BJ (cell line): ENCODE measurements at regions not wholly inside any gene's neighbourhood (a gene's known extent, or its start where the extent isn't known, plus 50 kb on each side); places are given as distances from the start of the nearest gene placed in this dataset.

Source experiments
- CTCF ChIA-PET: fragments of 350-600 bp; formaldehyde crosslinking; extraction: SDS; loops from one replicate; lab custom pipeline; 2021; ENCODE audit warnings: antibody characterized with exemption, inconsistent platforms; lab: Yijun Ruan, JAX
- POLR2A ChIA-PET: fragments of 300-600 bp; sonication (Branson Sonifier 250); formaldehyde crosslinking; extraction: SDS; loops from one replicate; lab custom pipeline; 2021; ENCODE audit warnings: antibody characterized with exemption; lab: Charles Lee
- DNase-seq: peaks from one replicate; pipeline ENCODE4 v3.0.0-alpha.2; 2011; ENCODE audit warnings: low read depth
- H3K27me3 ChIP-seq: 2 replicates; pipeline ENCODE4 v1.6.0; 2011; ENCODE audit warnings: low read length; ENCODE audit not compliant: control insufficient read depth, insufficient read depth
- H3K36me3 ChIP-seq: 2 replicates; pipeline ENCODE4 v1.5.1; 2011; ENCODE audit warnings: low read length; ENCODE audit not compliant: control insufficient read depth, insufficient read depth
- H3K4me3 ChIP-seq: 2 replicates; pipeline ENCODE4 v1.5.1; 2011; ENCODE audit warnings: low read depth, mild to moderate bottlenecking, control low read depth, low read length
- TF ChIP-seq, protein P1 (sequence below): IDR thresholded peaks from 2 replicates; pipeline ENCODE4 v1.5.1; 2011; ENCODE audit warnings: low read depth, mild to moderate bottlenecking, control low read depth, inconsistent platforms, low read length, moderate library complexity; ENCODE audit not compliant: insufficient read depth

DNA sequence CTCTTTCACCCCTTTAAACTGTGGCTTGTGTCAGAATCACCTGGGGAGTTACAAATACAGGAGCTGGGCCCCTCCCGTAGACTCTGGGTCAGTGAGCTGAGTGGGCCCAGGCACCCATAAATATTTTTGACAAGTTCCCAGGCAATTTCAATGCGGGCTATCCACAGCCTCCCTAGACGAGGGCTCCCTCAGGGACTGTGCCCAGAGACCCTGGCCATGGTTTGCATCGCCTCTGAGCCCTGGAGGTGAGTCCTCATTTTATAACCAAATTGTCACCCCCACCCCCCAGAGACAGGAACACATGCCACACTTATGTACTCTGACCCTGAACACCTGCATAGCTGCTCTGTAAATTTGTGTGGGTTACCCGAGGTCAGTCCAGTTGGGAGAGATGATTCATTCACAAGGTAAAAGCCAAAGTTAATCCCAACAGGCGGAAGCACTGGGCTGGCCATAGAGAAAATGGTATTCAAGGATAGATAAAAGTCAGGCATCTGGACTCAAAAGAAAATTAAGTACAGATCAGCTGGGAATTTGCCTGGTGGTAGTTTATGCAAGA lies 146.5 kb upstream of the SLC6A11 start:
- no peak for DNase-seq
- Histone ChIP-seq H3K36me3 (no peaks in the 10 kb centered on the region), H3K4me3 (no peak overlapping the region), H3K27me3 (no peaks in the 10 kb centered on the region)
- ChIA-PET POLR2A (no interaction called here), CTCF (no interaction called here)
- TF ChIP-seq, protein P1, sequence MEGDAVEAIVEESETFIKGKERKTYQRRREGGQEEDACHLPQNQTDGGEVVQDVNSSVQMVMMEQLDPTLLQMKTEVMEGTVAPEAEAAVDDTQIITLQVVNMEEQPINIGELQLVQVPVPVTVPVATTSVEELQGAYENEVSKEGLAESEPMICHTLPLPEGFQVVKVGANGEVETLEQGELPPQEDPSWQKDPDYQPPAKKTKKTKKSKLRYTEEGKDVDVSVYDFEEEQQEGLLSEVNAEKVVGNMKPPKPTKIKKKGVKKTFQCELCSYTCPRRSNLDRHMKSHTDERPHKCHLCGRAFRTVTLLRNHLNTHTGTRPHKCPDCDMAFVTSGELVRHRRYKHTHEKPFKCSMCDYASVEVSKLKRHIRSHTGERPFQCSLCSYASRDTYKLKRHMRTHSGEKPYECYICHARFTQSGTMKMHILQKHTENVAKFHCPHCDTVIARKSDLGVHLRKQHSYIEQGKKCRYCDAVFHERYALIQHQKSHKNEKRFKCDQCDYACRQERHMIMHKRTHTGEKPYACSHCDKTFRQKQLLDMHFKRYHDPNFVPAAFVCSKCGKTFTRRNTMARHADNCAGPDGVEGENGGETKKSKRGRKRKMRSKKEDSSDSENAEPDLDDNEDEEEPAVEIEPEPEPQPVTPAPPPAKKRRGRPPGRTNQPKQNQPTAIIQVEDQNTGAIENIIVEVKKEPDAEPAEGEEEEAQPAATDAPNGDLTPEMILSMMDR: no peak

DNA sequence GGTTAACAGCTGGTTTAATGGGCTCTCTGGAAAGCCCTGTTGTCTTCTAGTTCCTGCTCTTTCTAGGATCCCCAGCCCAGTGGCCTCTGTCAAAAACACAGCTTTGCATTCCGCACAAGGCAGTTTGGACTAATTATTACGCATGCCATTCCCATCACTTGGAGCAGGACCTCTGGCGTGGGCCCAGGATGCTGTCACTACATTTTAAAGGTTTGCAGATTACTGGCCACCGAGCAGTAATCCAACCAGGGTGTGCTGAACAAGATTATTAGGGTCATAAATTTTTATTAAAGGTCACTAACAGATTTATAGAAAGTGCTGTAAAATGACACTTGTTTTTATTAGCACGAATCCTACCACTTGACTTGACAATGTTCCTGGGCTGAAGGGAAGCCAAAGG lies 143.6 kb upstream of the SLC6A11 start:
- no peak for DNase-seq
- Histone ChIP-seq H3K4me3 (no peak overlapping the region), H3K36me3 (no peaks in the 10 kb centered on the region), H3K27me3 (no peaks in the 10 kb centered on the region)
- ChIA-PET CTCF (no interaction called here), POLR2A (no interaction called here)
- TF ChIP-seq, protein P1: no peak

DNA sequence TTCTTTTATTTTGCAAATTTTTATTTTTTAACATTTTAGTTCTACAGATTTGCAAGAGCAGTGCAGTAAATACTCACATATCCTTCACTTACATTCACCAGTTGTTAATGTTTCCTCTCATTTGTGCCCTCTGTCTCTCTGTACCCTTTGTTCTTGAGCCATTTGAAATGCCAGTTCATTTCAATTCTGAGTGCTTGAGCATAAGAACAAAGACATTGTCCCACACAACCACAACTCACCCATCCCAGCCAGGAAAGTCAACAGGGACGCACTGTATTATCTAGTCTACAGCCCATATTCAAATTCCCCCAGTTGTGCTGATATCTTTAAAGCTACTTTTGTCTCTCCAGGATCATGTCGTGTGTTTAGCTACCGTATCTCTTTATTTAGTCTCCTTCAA lies 141.4 kb upstream of the SLC6A11 start:
- CTCF ChIA-PET: no interaction called here
- POLR2A ChIA-PET: no interaction called here
- Histone ChIP-seq H3K27me3 (no peaks in the 10 kb centered on the region), H3K36me3 (no peaks in the 10 kb centered on the region), H3K4me3 (no peak overlapping the region)
- no peak for DNase-seq
- TF ChIP-seq, protein P1: no peak

DNA sequence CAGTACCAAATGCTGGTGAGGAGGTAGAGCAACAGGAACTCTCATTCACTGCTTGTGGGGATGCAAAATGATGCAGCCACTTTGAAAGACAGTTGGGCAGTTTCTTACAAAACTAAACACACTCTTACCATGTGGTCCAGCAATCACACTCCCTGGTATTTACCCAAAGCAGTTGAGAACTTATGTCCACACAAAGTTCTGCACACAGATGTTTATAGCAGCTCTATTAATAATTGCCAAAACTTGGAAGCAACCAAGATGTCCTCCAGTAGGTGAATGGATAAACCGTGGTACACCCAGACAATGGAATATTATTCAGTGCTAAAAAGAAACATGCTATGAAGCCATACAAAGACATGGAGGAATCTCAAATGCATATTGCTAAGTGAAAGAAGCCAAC lies 139.1 kb upstream of the SLC6A11 start:
- POLR2A ChIA-PET: no interaction called here
- no peak for DNase-seq
- TF ChIP-seq, protein P1: no peak
- no peak overlapping the region for H3K4me3 ChIP-seq
- no peaks in the 10 kb centered on the region for H3K36me3 ChIP-seq
- CTCF ChIA-PET: no interaction called here
- no peaks in the 10 kb centered on the region for H3K27me3 ChIP-seq

DNA sequence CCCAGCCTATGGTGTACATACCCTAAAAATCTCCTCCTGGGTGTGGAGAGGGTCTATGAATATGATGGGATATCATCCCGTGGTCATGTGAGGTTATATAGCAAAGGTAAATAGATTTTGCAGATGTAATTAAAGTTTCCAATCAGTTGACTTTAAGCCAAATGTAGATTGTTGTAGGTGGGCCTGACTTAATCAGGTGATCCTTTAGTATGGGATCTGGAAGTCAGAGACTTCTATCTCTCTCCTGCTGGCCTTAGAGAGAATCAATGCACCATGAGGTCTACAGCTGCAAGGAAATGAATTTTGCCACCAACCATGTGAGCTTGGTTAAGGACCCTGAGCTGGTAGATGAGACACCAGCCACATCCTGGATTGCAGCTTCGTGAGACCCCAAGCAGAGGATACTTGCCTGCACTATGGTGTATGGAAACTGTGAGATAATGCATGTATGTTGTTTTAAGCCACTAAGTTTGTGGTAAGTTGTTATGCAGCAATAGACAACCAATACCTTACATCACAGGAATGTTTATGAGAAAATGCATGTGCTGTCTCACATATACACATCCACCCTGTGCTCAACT lies 137.1 kb upstream of the SLC6A11 start:
- Histone ChIP-seq H3K4me3 (no peak overlapping the region), H3K36me3 (no peaks in the 10 kb centered on the region), H3K27me3 (no peaks in the 10 kb centered on the region)
- ChIA-PET CTCF (no interaction called here), POLR2A (no interaction called here)
- TF ChIP-seq, protein P1: no peak
- DNase-seq: no peak
